H9 (cell line): ENCODE measurements at regions not wholly inside any gene's neighbourhood (a gene's known extent, or its start where the extent isn't known, plus 50 kb on each side); places are given as distances from the start of the nearest gene placed in this dataset.

Experiments used
- DNase-seq: peaks from one replicate; pipeline ENCODE4 v3.0.0-alpha.2; 2017
- H2AFZ ChIP-seq: one replicate; pipeline ENCODE4 v1.6.1; 2013; ENCODE audit warnings: mild to moderate bottlenecking, low read length, control low read depth, moderate library complexity
- H2AK5ac ChIP-seq: 2 replicates; pipeline ENCODE4 v1.6.1; 2013; ENCODE audit warnings: low read length, control low read depth, mixed read lengths; ENCODE audit not compliant: insufficient read length
- H2BK120ac ChIP-seq: one replicate; pipeline ENCODE4 v1.6.1; 2013; ENCODE audit warnings: low read depth, mild to moderate bottlenecking, low read length, control low read depth, inconsistent platforms; ENCODE audit not compliant: poor library complexity, severe bottlenecking
- H2BK12ac ChIP-seq: 2 replicates; pipeline ENCODE4 v1.6.1; 2013; ENCODE audit warnings: low read length, control low read depth, mixed read lengths, low read depth; ENCODE audit not compliant: insufficient read length
- H2BK15ac ChIP-seq: 2 replicates; pipeline ENCODE4 v1.6.1; 2013; ENCODE audit warnings: low read depth, low read length, control low read depth
- H2BK20ac ChIP-seq: one replicate; pipeline ENCODE4 v1.6.1; 2013; ENCODE audit warnings: low read depth, mild to moderate bottlenecking, low read length, control low read depth, inconsistent platforms; ENCODE audit not compliant: poor library complexity, severe bottlenecking
- H2BK5ac ChIP-seq: 2 replicates; pipeline ENCODE4 v1.6.1; 2013; ENCODE audit warnings: low read length, control low read depth, mixed read lengths; ENCODE audit not compliant: insufficient read length
- H3K14ac ChIP-seq: 2 replicates; pipeline ENCODE4 v1.6.1; 2013; ENCODE audit warnings: low read length, control low read depth; ENCODE audit not compliant: insufficient read depth
- H3K18ac ChIP-seq: 2 replicates; pipeline ENCODE4 v1.6.1; 2013; ENCODE audit warnings: low read depth, mild to moderate bottlenecking, mixed read lengths, low read length, control low read depth; ENCODE audit not compliant: insufficient read length
- H3K23ac ChIP-seq: 2 replicates; pipeline ENCODE4 v1.6.1; 2013; ENCODE audit warnings: low read length, control low read depth, mixed read lengths, low read depth; ENCODE audit not compliant: insufficient read length
- H3K23me2 ChIP-seq: 2 replicates; pipeline ENCODE4 v1.6.1; 2013; ENCODE audit warnings: low read depth, mild to moderate bottlenecking, mixed read lengths, low read length, control low read depth; ENCODE audit not compliant: insufficient read length, poor library complexity, severe bottlenecking
- H3K27ac ChIP-seq: 2 replicates; pipeline ENCODE4 v1.5.1; 2013; ENCODE audit warnings: low read length, control low read depth, mixed read lengths, low read depth; ENCODE audit not compliant: insufficient read length
- H3K27me3 ChIP-seq: 2 replicates; pipeline ENCODE4 v1.6.1; 2013; ENCODE audit warnings: low read length, control low read depth, inconsistent platforms; ENCODE audit not compliant: insufficient read depth
- H3K4ac ChIP-seq: 2 replicates; pipeline ENCODE4 v1.6.1; 2013; ENCODE audit warnings: low read depth, mild to moderate bottlenecking, control low read depth, inconsistent platforms, low read length, moderate library complexity
- H3K4me1 ChIP-seq: 2 replicates; pipeline ENCODE4 v1.6.1; 2013; ENCODE audit warnings: low read length, control low read depth, inconsistent platforms; ENCODE audit not compliant: insufficient read depth
- H3K4me2 ChIP-seq: 2 replicates; pipeline ENCODE4 v1.6.1; 2013; ENCODE audit warnings: low read length, control low read depth, mixed read lengths; ENCODE audit not compliant: insufficient read length, insufficient read depth
- H3K56ac ChIP-seq: 2 replicates; pipeline ENCODE4 v1.6.1; 2013; ENCODE audit warnings: low read depth, mild to moderate bottlenecking, mixed read lengths, low read length, control low read depth; ENCODE audit not compliant: insufficient read length
- H3K79me1 ChIP-seq: 2 replicates; pipeline ENCODE4 v1.6.1; 2013; ENCODE audit warnings: low read depth, mild to moderate bottlenecking, moderate library complexity, low read length, control low read depth, inconsistent platforms; ENCODE audit not compliant: insufficient read depth, poor library complexity, severe bottlenecking
- H3K79me2 ChIP-seq: 2 replicates; pipeline ENCODE4 v1.6.1; 2013; ENCODE audit warnings: low read length, control low read depth, inconsistent platforms; ENCODE audit not compliant: insufficient read depth
- H3K9ac ChIP-seq: 2 replicates; pipeline ENCODE4 v1.6.1; 2013; ENCODE audit warnings: low read length, control low read depth, mixed read lengths; ENCODE audit not compliant: insufficient read length; ENCODE audit errors: extremely low read depth
- H3K9me3 ChIP-seq: one replicate; pipeline ENCODE4 v1.6.1; 2013; ENCODE audit warnings: low read depth, low read length, inconsistent platforms; ENCODE audit not compliant: control insufficient read depth
- H3T11ph ChIP-seq: one replicate; pipeline ENCODE4 v1.6.1; 2013; ENCODE audit warnings: mild to moderate bottlenecking, low read length, control low read depth, inconsistent platforms
- H4K20me1 ChIP-seq: one replicate; pipeline ENCODE4 v1.6.1; 2013; ENCODE audit not compliant: control insufficient read depth, insufficient read length, insufficient read depth
- H4K5ac ChIP-seq: 2 replicates; pipeline ENCODE4 v1.6.1; 2013; ENCODE audit warnings: low read depth, mild to moderate bottlenecking, mixed read lengths, low read length, control low read depth; ENCODE audit not compliant: insufficient read length
- H4K8ac ChIP-seq: replicated peaks from 2 replicates; pipeline ENCODE4 v1.6.1; 2013; ENCODE audit warnings: low read length, control low read depth, mixed read lengths, low read depth; ENCODE audit not compliant: insufficient read length
- H4K91ac ChIP-seq: 2 replicates; pipeline ENCODE4 v1.6.1; 2013; ENCODE audit warnings: low read depth, mild to moderate bottlenecking, moderate library complexity, mixed read lengths, low read length, control low read depth; ENCODE audit not compliant: insufficient read length
- H3K27ac Mint-ChIP-seq, 3 experiments: 2 replicates in 2 of 3; 3 replicates in 1 of 3; pipeline ENCODE4 v1.8.0; 2020 to 2021; ENCODE audit warnings: mixed read lengths in 3 of 3, mild to moderate bottlenecking in 1 of 3, moderate library complexity in 1 of 3
- H3K27me3 Mint-ChIP-seq: 2 replicates; pipeline ENCODE4 v1.8.0; 2021; ENCODE audit warnings: low read depth, mild to moderate bottlenecking, moderate library complexity, mixed read lengths
- H3K36me3 Mint-ChIP-seq, 3 experiments: 2 replicates in 2 of 3; 3 replicates in 1 of 3; pipeline ENCODE4 v1.8.0; 2020 to 2021; ENCODE audit warnings: low read depth in 3 of 3, mixed read lengths in 3 of 3; ENCODE audit not compliant: insufficient read depth in 1 of 3
- H3K4me1 Mint-ChIP-seq, 2 experiments: 2 replicates each; pipeline ENCODE4 v1.8.0; 2020; ENCODE audit warnings: mixed read lengths in 2 of 2
- H3K4me3 Mint-ChIP-seq, 2 experiments: 2 replicates in 1 of 2; 3 replicates in 1 of 2; pipeline ENCODE4 v1.8.0; 2020 to 2021; ENCODE audit warnings: mild to moderate bottlenecking in 2 of 2, mixed read lengths in 2 of 2, moderate library complexity in 1 of 2
- H3K9me3 Mint-ChIP-seq, 2 experiments: 2 replicates in 1 of 2; 3 replicates in 1 of 2; pipeline ENCODE4 v1.8.0; 2020; ENCODE audit warnings: mild to moderate bottlenecking in 2 of 2, mixed read lengths in 2 of 2, moderate library complexity in 1 of 2
- TF ChIP-seq, protein P1 (sequence below): fragments of 200-600 bp; sonication (generic); conservative IDR thresholded peaks from 3 replicates; pipeline ENCODE4 v1.8.0; 2021; ENCODE audit warnings: antibody characterized with exemption, mild to moderate bottlenecking

DNA sequence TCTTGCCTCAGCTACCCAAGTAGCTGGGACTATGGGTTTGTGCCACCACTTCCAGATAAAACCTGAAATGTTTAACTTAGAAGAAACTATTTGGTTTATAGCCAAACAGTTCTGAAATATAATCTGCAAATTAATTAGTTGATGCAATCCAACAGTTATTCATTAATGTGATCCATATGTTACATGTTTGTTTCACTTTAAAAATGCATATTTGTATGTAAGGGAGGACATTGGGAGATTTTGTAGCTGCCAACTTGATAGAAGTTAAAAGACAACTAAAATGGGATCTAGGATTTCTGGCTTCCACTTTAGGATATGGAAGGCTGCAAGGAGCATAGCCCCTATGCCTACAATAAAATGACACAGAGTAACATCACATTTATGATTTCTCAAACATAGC lies 532.5 kb upstream of the SLC10A2 start:
- Histone ChIP-seq H2BK20ac (no peak overlapping the region), H2BK12ac (no peak overlapping the region), H4K20me1 (no peaks in the 10 kb centered on the region), H3K27me3 (no peaks in the 10 kb centered on the region), H3T11ph (no peak overlapping the region), H4K91ac (no peak overlapping the region), H3K9ac (no peak overlapping the region), H3K23me2 (no peaks in the 10 kb centered on the region), H3K23ac (no peak overlapping the region), H2AK5ac (no peak overlapping the region), H3K4me2 (no peak overlapping the region), H3K14ac (no peak overlapping the region), H4K8ac (no peak overlapping the region), H2BK15ac (no peak overlapping the region), H3K27ac (no peak overlapping the region), H2BK120ac (no peak overlapping the region), H3K18ac (no peak overlapping the region), H4K5ac (no peak overlapping the region), H3K79me2 (no peaks in the 10 kb centered on the region), H3K79me1 (no peaks in the 10 kb centered on the region), H2BK5ac (no peak overlapping the region), H3K9me3 (no peaks in the 10 kb centered on the region), H3K4me1 (no peaks in the 10 kb centered on the region), H3K56ac (no peak overlapping the region), H3K4ac (no peak overlapping the region), H2AFZ (no peak overlapping the region)
- DNase-seq = no peak
- TF ChIP-seq, protein P1, sequence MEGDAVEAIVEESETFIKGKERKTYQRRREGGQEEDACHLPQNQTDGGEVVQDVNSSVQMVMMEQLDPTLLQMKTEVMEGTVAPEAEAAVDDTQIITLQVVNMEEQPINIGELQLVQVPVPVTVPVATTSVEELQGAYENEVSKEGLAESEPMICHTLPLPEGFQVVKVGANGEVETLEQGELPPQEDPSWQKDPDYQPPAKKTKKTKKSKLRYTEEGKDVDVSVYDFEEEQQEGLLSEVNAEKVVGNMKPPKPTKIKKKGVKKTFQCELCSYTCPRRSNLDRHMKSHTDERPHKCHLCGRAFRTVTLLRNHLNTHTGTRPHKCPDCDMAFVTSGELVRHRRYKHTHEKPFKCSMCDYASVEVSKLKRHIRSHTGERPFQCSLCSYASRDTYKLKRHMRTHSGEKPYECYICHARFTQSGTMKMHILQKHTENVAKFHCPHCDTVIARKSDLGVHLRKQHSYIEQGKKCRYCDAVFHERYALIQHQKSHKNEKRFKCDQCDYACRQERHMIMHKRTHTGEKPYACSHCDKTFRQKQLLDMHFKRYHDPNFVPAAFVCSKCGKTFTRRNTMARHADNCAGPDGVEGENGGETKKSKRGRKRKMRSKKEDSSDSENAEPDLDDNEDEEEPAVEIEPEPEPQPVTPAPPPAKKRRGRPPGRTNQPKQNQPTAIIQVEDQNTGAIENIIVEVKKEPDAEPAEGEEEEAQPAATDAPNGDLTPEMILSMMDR = no peak
- Mint-ChIP-seq H3K4me1 (no peaks in the 10 kb centered on the region), H3K27ac (no peak overlapping the region), H3K9me3 (no peaks in the 10 kb centered on the region; a peak in 1 of 5 replicates), H3K4me3 (no peak overlapping the region), H3K36me3 (no peaks in the 10 kb centered on the region), H3K27me3 (no peaks in the 10 kb centered on the region)
